ENCODE measurements at regions not wholly inside any gene's neighbourhood (a gene's known extent, or its start where the extent isn't known, plus 50 kb on each side); places are given as distances from the start of the nearest gene placed in this dataset.

GRCh38 chr4:122252584-122252983 lies 100.5 kb downstream of the BLTP1 start:
- Histone ChIP-seq H4K8ac (ENCODE audit: low read depth in 2 of 2, low read length in 2 of 2) (no peak overlapping the region), H3K4ac (ENCODE audit: low read depth, low read length) (no peak overlapping the region), H4K91ac (ENCODE audit: insufficient read depth, low read depth, low read length) (no peak overlapping the region), H4K20me1 (ENCODE audit: insufficient read depth, low read length) (no peaks in the 10 kb centered on the region), H3K27me3 (ENCODE audit: control insufficient read depth, insufficient read depth, low read length) (no peaks in the 10 kb centered on the region), H2BK5ac (ENCODE audit: low read depth, low read length, poor library complexity, severe bottlenecking) (no peak overlapping the region), H3K9ac (ENCODE audit: low read depth, low read length) (no peak overlapping the region), H3K14ac (replicated peaks; ENCODE audit: low read depth, low read length) (no peak overlapping the region), H3K9me3 (ENCODE audit: control insufficient read depth, insufficient read depth, low read length) (no peaks in the 10 kb centered on the region), H2AK9ac (replicated peaks; ENCODE audit: low read depth, low read length, poor library complexity) (no peak overlapping the region), H2AK5ac (ENCODE audit: low read depth, low read length) (no peak overlapping the region), H3K56ac (ENCODE audit: extremely low read depth, insufficient read depth, low read length) (no peak overlapping the region), H3K36me3 (ENCODE audit: control insufficient read depth, insufficient read depth, low read length) (peaks cover 30% of the 10 kb centered on the region), H3K9me1 (ENCODE audit: insufficient read depth, low read length) (peaks cover 8% of the 10 kb centered on the region; the same call in 1 of the 2 replicates), H2BK15ac (ENCODE audit: low read depth, low read length) (no peak overlapping the region), H3K27ac (ENCODE audit: insufficient read depth, low read length) (no peak overlapping the region), H3K79me1 (ENCODE audit: low read depth in 1 of 2, low read length in 2 of 2) (no peaks in the 10 kb centered on the region), H2AFZ (replicated peaks; ENCODE audit: low read length, poor library complexity) (no peak overlapping the region), H3K18ac (ENCODE audit: low read depth, low read length) (no peak overlapping the region), H3K23ac (ENCODE audit: low read depth, low read length) (no peak overlapping the region), H2BK120ac (ENCODE audit: low read depth, low read length) (no peak overlapping the region), H4K5ac (ENCODE audit: low read depth, low read length) (no peak overlapping the region), H3K4me3 (ENCODE audit: insufficient read depth, low read depth, low read length) (no peak overlapping the region), H3K4me1 (ENCODE audit: control insufficient read depth, insufficient read depth, low read length) (no peaks in the 10 kb centered on the region), H2BK20ac (ENCODE audit: low read depth, low read length) (no peak overlapping the region), H3K4me2 (ENCODE audit: low read depth, low read length) (no peak overlapping the region)
- no TSS peak for BruUV-seq (replicated peaks)
- ATAC-seq (ENCODE audit: low read depth) (no peak), DNase-seq (no peak)
- dilution Hi-C loops (cut with HindIII; ENCODE audit: low sequenced_read_pairs, unreplicated experiment) = no loop called here
- 100% methylated on average over 4 of the region's 4 CpGs; no CpG with 5 or more reads in 1 of the 2 experiments for WGBS, 2 experiments (ENCODE audit: extremely low coverage in 2 of 2, insufficient read length in 1 of 2)
- CTCF ChIA-PET = no interaction called here
- POLR2A ChIA-PET (ENCODE audit: unreplicated experiment) = no interaction called here
- TF ChIP-seq POLR2A (IDR thresholded peaks at IDR 0.05; ENCODE audit: low read depth, low read length) (no peak), MAFK (IDR thresholded peaks at IDR 0.05; ENCODE audit: low read depth, low read length) (no peak), BHLHE40 (IDR thresholded peaks at IDR 0.05; ENCODE audit: low read depth, low read length) (no peak), SMC3 (IDR thresholded peaks at IDR 0.05; ENCODE audit: low read depth, low read length) (no peak), USF2 (IDR thresholded peaks at IDR 0.05; ENCODE audit: low read depth, low read length) (no peak)
- intact Hi-C loops (cut with micrococcal nuclease) = loop anchor here (10.0 kb wide), 1 partner anchor 48 kb away; no protein-coding TSS in a partner anchor
- in situ Hi-C loops (cut with MboI; ENCODE audit: low sequenced_read_pairs) = no loop called here
